ENCODE measurements at regions not wholly inside any gene's neighbourhood (a gene's known extent, or its start where the extent isn't known, plus 50 kb on each side); places are given as distances from the start of the nearest gene placed in this dataset.

- no peak for TF ChIP-seq JUND (IDR thresholded peaks at IDR 0.05)
- TF ChIP-seq REST (IDR thresholded peaks at IDR 0.05; ENCODE audit: low read depth): no peak
- TF ChIP-seq CTCF (IDR thresholded peaks at IDR 0.05 in 2 of 3, conservative IDR thresholded peaks at IDR 0.05 in 1 of 3; ENCODE audit: borderline replicate concordance in 1 of 3, insufficient read depth in 1 of 3, low read depth in 2 of 3, low read length in 2 of 3): no peak
- no peak for TF ChIP-seq EZH2 (IDR thresholded peaks at IDR 0.05)
- no peak for TF ChIP-seq POLR2AphosphoS5 (IDR thresholded peaks at IDR 0.05; ENCODE audit: low read depth, low read length)
- TF ChIP-seq MAX (IDR thresholded peaks at IDR 0.05): no peak
- TF ChIP-seq RAD21 (IDR thresholded peaks at IDR 0.05; ENCODE audit: low read depth): no peak
- no peak for TF ChIP-seq POLR2A (IDR thresholded peaks at IDR 0.05; ENCODE audit: borderline replicate concordance, extremely low read depth, insufficient read depth, insufficient read length)
- TF ChIP-seq ZFX (IDR thresholded peaks at IDR 0.05): no peak
Measured at GRCh38 chr4:180280076-180280475, 1963.1 kb upstream of the TENM3 start.

Measured in HCT116 (cell line).